ENCODE measurements at regions not wholly inside any gene's neighbourhood (a gene's known extent, or its start where the extent isn't known, plus 50 kb on each side); places are given as distances from the start of the nearest gene placed in this dataset.

GRCh38 chr5:29992248-29992647, 1201.2 kb upstream of the CDH6 start:
- H3K4me3 ChIP-seq (ENCODE audit: low read depth, low read length) = no peak overlapping the region
- TF ChIP-seq, protein P1, sequence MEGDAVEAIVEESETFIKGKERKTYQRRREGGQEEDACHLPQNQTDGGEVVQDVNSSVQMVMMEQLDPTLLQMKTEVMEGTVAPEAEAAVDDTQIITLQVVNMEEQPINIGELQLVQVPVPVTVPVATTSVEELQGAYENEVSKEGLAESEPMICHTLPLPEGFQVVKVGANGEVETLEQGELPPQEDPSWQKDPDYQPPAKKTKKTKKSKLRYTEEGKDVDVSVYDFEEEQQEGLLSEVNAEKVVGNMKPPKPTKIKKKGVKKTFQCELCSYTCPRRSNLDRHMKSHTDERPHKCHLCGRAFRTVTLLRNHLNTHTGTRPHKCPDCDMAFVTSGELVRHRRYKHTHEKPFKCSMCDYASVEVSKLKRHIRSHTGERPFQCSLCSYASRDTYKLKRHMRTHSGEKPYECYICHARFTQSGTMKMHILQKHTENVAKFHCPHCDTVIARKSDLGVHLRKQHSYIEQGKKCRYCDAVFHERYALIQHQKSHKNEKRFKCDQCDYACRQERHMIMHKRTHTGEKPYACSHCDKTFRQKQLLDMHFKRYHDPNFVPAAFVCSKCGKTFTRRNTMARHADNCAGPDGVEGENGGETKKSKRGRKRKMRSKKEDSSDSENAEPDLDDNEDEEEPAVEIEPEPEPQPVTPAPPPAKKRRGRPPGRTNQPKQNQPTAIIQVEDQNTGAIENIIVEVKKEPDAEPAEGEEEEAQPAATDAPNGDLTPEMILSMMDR (IDR thresholded peaks at IDR 0.05; ENCODE audit: low read depth, low read length) = no peak

DNA sequence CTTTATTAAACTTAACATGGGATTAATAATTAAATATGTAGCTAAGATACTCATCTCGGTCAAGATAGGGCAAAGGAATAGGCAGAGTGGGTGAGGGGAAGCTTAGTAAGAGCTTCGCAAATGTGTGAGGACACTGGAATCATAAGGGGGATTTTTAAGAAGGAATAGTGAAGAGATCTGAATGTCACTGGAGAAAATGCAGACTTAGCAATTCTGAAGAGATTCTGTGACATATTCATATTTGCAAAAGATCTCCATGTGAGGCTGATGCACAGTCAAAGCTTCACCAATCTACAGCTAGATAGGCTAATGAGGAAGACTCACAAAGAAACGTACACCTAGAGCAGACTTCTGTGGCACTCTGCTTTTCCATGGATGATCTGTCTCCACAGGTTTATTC, 1202.8 kb upstream of the CDH6 start:
- TF ChIP-seq, protein P1 (IDR thresholded peaks at IDR 0.05; ENCODE audit: low read depth, low read length) = no peak
- no peak overlapping the region for H3K4me3 ChIP-seq (ENCODE audit: low read depth, low read length)

DNA sequence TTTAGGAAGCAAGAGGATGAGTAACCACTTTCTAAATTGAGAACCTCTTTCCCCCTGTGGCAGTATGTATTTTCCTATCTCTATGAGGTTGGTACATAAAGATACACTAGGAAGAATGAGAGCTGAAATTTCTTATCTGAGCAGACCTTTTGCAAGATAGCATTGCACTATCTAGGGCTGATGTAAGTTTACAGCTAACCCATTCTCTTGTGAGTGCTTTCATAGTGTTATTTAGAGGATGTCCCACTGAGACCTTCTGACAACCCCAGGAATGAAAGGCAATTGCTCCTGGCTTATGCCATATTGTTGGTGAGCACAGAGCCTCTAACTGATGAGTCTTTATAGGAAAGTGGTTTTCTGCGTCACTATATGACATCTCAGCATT, 1209.3 kb upstream of the CDH6 start:
- TF ChIP-seq, protein P1 (IDR thresholded peaks at IDR 0.05; ENCODE audit: low read depth, low read length) = no peak
- H3K4me3 ChIP-seq (ENCODE audit: low read depth, low read length) = no peak overlapping the region

DNA sequence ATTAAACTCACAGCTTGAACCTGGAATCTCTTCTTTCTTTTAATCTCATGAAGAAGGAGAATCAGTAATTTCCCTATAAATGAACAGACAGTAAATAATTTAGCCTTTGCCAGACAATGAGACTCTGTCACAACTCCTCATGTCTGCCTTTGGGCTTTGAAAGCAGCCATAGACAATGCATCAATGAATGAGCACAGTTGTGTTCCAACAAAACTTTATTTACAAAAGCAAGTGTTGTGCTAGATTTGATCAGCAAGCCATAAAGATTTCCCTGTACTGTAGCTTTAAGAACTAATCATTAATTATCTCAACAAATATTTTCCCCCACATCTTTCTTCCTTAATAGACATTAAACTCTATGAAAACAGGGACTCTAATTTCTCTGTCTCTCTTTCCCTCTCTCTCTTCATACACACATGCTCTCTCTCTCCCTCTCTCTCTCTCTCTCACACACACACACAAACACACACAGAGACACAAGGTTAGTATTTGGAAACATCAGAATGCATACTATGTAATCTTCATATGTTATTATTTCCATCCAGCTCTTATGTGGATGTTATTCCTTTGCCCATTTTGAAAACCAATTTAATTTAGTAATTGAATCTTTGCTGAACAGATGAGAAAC, 1209.8 kb upstream of the CDH6 start:
- TF ChIP-seq, protein P1 (IDR thresholded peaks at IDR 0.05; ENCODE audit: low read depth, low read length) = no peak
- no peak overlapping the region for H3K4me3 ChIP-seq (ENCODE audit: low read depth, low read length)

- no peak overlapping the region for H3K4me3 ChIP-seq (ENCODE audit: low read depth, low read length)
- TF ChIP-seq, protein P1 (IDR thresholded peaks at IDR 0.05; ENCODE audit: low read depth, low read length) = no peak
Measured at GRCh38 chr5:29982457-29982856, 1211.0 kb upstream of the CDH6 start.

DNA sequence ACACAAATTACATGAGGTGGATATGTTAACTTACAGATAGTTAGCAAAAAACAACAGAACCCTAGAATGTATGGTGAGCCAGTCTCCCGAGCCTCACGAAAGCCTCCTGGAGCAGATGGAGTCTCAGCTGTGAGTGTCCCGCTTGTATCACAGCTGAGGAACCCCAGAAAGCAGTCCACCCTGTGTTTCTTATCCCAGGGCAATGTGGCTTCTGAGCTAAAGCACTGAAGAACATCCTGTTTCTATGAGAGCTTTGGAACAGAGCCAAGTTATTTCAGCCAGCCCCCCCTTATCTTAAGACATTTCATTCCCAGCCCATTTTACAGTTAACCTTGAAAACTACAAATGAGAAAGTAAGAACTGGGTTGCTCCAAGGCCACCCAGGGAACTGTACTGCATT, 1220.9 kb upstream of the CDH6 start:
- no peak overlapping the region for H3K4me3 ChIP-seq (ENCODE audit: low read depth, low read length)
- TF ChIP-seq, protein P1 (IDR thresholded peaks at IDR 0.05; ENCODE audit: low read depth, low read length) = no peak

- H3K4me3 ChIP-seq (ENCODE audit: low read depth, low read length) = no peak overlapping the region
- TF ChIP-seq, protein P1 (IDR thresholded peaks at IDR 0.05; ENCODE audit: low read depth, low read length) = no peak
Measured at GRCh38 chr5:29963956-29964355, 1229.5 kb upstream of the CDH6 start.

All from WI38 (cell line).